Activated CD4-positive, alpha-beta memory T cell treated with anti-CD3 and anti-CD28 coated beads, Interleukin-2, amount 10 ng/mL, durations not matched to agents 7 days and 5 days (primary cell): ENCODE measurements at regions not wholly inside any gene's neighbourhood (a gene's known extent, or its start where the extent isn't known, plus 50 kb on each side); places are given as distances from the start of the nearest gene placed in this dataset.
"Not testable (repeated sequence)": the region's sequence is repeated elsewhere in the genome, so short reads cannot be mapped to it uniquely, and the experiment has no call there.

Source experiments
- CTCF ChIA-PET: fragments of 350-600 bp; sonication (Branson Sonifier 250); formaldehyde crosslinking; loops from one replicate; lab custom pipeline; 2021; ENCODE audit warnings: antibody characterized with exemption, inconsistent platforms; lab: Charles Lee
- POLR2A ChIA-PET: fragments of 350-600 bp; sonication (Branson Sonifier 250); formaldehyde crosslinking; loops from one replicate; lab custom pipeline; 2021; ENCODE audit warnings: antibody characterized with exemption; lab: Charles Lee
- DNase-seq: peaks from one replicate; pipeline ENCODE4 v3.0.0-alpha.2; 2020
- H3K27ac Mint-ChIP-seq: one replicate; pipeline ENCODE4 v1.8.0; 2021; ENCODE audit warnings: mild to moderate bottlenecking, mixed read lengths
- H3K27me3 Mint-ChIP-seq: one replicate; pipeline ENCODE4 v1.8.0; 2021; ENCODE audit warnings: mixed read lengths
- H3K36me3 Mint-ChIP-seq: one replicate; pipeline ENCODE4 v1.8.0; 2021; ENCODE audit warnings: low read depth, mixed read lengths
- H3K4me1 Mint-ChIP-seq: one replicate; pipeline ENCODE4 v1.8.0; 2021; ENCODE audit warnings: mixed read lengths
- H3K4me3 Mint-ChIP-seq: one replicate; pipeline ENCODE4 v1.8.0; 2021; ENCODE audit warnings: mild to moderate bottlenecking, mixed read lengths
- H3K9me3 Mint-ChIP-seq: one replicate; pipeline ENCODE4 v1.8.0; 2021; ENCODE audit warnings: mixed read lengths

- DNase-seq = no peak
- H3K4me1 Mint-ChIP-seq = no peaks in the 10 kb centered on the region
- H3K36me3 Mint-ChIP-seq = no peaks in the 10 kb centered on the region
- no peak overlapping the region for H3K4me3 Mint-ChIP-seq
- POLR2A ChIA-PET = no interaction called here
- CTCF ChIA-PET = no interaction called here
- H3K9me3 Mint-ChIP-seq = no peaks in the 10 kb centered on the region
- peaks cover 6% of the 10 kb centered on the region for H3K27me3 Mint-ChIP-seq
- no peak overlapping the region for H3K27ac Mint-ChIP-seq
These were observed 242.8 kb upstream of the VLDLR start for GRCh38 chr9:2378816-2379215.

DNA sequence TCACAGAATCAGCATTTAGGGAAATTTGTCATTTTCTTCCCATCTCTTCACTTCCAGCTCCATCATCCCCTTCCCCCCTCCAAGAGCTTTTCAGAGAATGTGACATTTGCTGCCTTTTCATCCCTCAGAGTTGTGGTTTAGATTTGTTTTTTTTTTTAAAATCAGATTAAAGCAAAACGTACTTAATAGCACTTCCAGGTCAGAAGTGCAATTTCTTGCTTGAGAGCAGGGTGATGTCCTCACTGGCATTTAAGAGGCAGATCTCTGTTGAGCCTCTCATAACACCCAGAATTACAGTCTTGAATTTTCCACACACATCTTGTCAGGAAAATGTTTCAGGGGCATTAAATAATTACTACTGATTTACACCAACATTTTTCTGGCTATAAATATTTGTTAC is 236.8 kb upstream of the VLDLR start:
- Mint-ChIP-seq H3K4me1 (no peaks in the 10 kb centered on the region), H3K4me3 (no peak overlapping the region), H3K9me3 (no peaks in the 10 kb centered on the region), H3K27ac (no peak overlapping the region), H3K36me3 (no peaks in the 10 kb centered on the region), H3K27me3 (peaks cover 2% of the 10 kb centered on the region)
- ChIA-PET POLR2A (no interaction called here), CTCF (no interaction called here)
- no peak for DNase-seq

GRCh38 chr9:2385746-2386145 is 235.8 kb upstream of the VLDLR start:
- no peak for DNase-seq
- ChIA-PET POLR2A (no interaction called here), CTCF (no interaction called here)
- Mint-ChIP-seq H3K9me3 (no peaks in the 10 kb centered on the region), H3K27me3 (peaks cover 2% of the 10 kb centered on the region), H3K36me3 (no peaks in the 10 kb centered on the region), H3K27ac (no peak overlapping the region), H3K4me3 (no peak overlapping the region), H3K4me1 (no peaks in the 10 kb centered on the region)

- H3K4me1 Mint-ChIP-seq = no peaks in the 10 kb centered on the region
- H3K27ac Mint-ChIP-seq = no peak overlapping the region
- H3K9me3 Mint-ChIP-seq = no peaks in the 10 kb centered on the region
- no peak for DNase-seq
- POLR2A ChIA-PET = no interaction called here
- CTCF ChIA-PET = no interaction called here
- no peaks in the 10 kb centered on the region for H3K36me3 Mint-ChIP-seq
- H3K27me3 Mint-ChIP-seq = peaks cover 2% of the 10 kb centered on the region
- no peak overlapping the region for H3K4me3 Mint-ChIP-seq
These were observed 235.0 kb upstream of the VLDLR start for GRCh38 chr9:2386566-2386965.

- Mint-ChIP-seq H3K27me3 (peaks cover 2% of the 10 kb centered on the region), H3K36me3 (no peaks in the 10 kb centered on the region), H3K27ac (no peak overlapping the region), H3K4me3 (no peak overlapping the region), H3K4me1 (no peaks in the 10 kb centered on the region), H3K9me3 (no peaks in the 10 kb centered on the region)
- CTCF ChIA-PET = no interaction called here
- DNase-seq = no peak
- POLR2A ChIA-PET = no interaction called here
These were observed 234.4 kb upstream of the VLDLR start for GRCh38 chr9:2387166-2387565.

DNA sequence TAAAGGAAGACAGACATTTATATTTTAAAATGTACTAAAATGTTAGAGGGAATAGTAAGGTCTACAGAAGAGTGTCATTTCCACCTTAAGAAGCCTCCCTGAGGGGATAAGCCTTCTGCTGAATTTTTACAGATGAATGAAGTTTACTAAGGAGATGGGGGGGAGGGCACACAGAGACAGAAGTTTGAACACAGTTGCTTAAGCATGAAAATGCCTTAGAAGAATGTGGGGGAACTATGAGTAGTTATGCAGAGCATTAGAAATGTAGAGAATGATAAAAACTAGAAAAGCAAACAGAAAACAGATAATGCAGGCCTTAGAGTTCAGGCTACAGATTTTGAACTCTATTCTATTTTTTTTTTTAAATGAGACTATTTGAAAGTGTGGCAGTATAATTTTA is 232.2 kb upstream of the VLDLR start:
- ChIA-PET CTCF (no interaction called here), POLR2A (no interaction called here)
- Mint-ChIP-seq H3K4me1 (no peaks in the 10 kb centered on the region), H3K4me3 (no peak overlapping the region), H3K36me3 (no peaks in the 10 kb centered on the region), H3K9me3 (no peaks in the 10 kb centered on the region), H3K27me3 (no peaks in the 10 kb centered on the region), H3K27ac (no peak overlapping the region)
- DNase-seq = no peak

DNA sequence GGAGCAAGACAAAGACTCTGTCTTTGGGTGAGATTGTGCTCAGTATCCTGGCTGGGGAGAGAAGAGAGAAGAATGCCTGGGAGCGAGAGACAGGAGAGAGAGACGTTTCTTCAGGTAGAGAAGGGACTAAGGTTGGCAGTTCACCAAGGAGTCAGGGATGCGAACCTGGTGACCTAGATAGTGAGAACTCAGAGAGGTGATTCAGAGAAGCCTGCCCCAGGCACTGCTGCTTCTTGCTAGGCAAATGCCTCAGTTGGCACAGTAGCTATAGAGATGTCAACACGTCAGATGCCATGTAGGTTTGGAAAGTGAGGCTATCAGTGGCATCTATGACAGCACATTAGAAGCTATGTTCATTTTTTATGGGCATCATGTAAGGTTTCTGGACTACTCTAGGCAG is 231.6 kb upstream of the VLDLR start:
- no peaks in the 10 kb centered on the region for H3K36me3 Mint-ChIP-seq
- no peak overlapping the region for H3K27ac Mint-ChIP-seq
- H3K4me3 Mint-ChIP-seq = no peak overlapping the region
- no peak for DNase-seq
- H3K9me3 Mint-ChIP-seq = no peaks in the 10 kb centered on the region
- H3K4me1 Mint-ChIP-seq = no peaks in the 10 kb centered on the region
- CTCF ChIA-PET = no interaction called here
- POLR2A ChIA-PET = no interaction called here
- no peaks in the 10 kb centered on the region for H3K27me3 Mint-ChIP-seq

- H3K36me3 Mint-ChIP-seq, H3K4me3 Mint-ChIP-seq, H3K27me3 Mint-ChIP-seq, POLR2A ChIA-PET, H3K4me1 Mint-ChIP-seq, CTCF ChIA-PET, DNase-seq, H3K9me3 Mint-ChIP-seq, H3K27ac Mint-ChIP-seq: not testable (repeated sequence)
These were observed 230.0 kb upstream of the VLDLR start for GRCh38 chr9:2391509-2392132.

DNA sequence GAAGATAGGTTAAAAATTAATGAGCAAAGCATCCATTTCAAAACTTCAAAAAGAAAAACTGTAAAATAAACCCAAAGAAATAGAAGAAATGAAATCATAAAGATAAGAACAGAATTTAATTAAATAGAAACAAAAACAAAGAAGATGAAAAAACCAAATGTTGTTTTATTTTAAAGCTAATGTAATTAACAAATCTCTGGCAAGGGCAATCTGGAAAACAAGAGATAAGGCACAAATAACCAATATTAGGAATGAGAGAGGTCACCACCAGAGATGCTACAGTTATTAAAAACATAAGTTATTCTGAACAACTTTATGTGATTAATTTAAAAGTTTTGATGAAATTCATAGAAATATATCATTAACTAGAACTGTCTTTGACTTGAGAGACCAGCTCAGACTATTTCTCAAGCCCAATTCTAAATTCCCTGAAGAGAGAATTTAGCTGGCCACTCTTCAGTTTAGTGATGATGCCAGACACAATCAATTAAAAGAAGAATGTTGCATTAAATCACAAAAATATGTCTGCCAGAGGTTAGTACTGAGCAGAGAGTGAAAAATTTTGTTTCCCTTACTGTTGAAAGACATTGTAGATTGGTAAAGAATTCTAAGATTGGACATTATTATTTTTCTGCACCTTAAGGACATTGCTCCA is 227.4 kb upstream of the VLDLR start:
- H3K27me3 Mint-ChIP-seq, H3K4me3 Mint-ChIP-seq, H3K4me1 Mint-ChIP-seq, POLR2A ChIA-PET, H3K27ac Mint-ChIP-seq, H3K36me3 Mint-ChIP-seq, CTCF ChIA-PET, H3K9me3 Mint-ChIP-seq, DNase-seq: not testable (repeated sequence)

GRCh38 chr9:2395814-2396612 is 225.6 kb upstream of the VLDLR start:
- H3K4me1 Mint-ChIP-seq = no peaks in the 10 kb centered on the region
- H3K9me3 Mint-ChIP-seq = no peaks in the 10 kb centered on the region
- POLR2A ChIA-PET = no interaction called here
- H3K4me3 Mint-ChIP-seq = no peak overlapping the region
- CTCF ChIA-PET = no interaction called here
- no peak overlapping the region for H3K27ac Mint-ChIP-seq
- DNase-seq = no peak
- peaks cover 2% of the 10 kb centered on the region for H3K27me3 Mint-ChIP-seq
- H3K36me3 Mint-ChIP-seq = no peaks in the 10 kb centered on the region

DNA sequence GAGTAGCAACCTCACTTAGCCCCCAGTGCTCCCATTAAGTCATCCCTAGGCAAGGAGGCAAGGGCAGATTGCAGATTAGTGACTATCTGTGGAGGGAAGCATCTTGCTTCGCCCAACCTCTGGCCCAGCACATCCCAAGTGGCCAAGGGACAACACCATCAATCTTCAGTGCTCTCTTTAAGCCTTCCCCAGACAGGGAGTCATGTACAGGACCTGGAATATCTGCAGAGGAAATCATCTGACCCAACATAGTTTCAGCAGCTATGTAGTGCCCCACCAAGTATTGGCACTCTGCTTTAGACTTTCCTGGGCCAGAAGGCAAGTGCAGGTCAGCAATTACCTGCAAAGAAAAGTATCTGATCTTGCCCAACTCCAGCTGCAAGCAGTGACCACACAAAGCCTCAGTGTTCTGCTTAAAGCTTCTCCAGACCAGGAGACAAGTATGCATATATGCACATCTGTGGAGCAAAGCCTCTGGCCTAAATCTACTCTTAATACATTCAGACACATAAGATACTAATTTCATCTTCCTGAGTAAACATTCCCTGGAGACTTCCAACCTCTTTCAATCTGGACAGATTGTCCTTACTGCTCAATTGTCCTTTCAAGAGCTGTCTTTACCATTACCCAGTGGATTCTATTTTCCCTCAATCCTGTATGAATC is 224.8 kb upstream of the VLDLR start:
- no peak for DNase-seq
- no peaks in the 10 kb centered on the region for H3K4me1 Mint-ChIP-seq
- H3K27me3 Mint-ChIP-seq = peaks cover 2% of the 10 kb centered on the region
- no peaks in the 10 kb centered on the region for H3K9me3 Mint-ChIP-seq
- H3K4me3 Mint-ChIP-seq = no peak overlapping the region
- H3K27ac Mint-ChIP-seq = no peak overlapping the region
- CTCF ChIA-PET = no interaction called here
- H3K36me3 Mint-ChIP-seq = no peaks in the 10 kb centered on the region
- POLR2A ChIA-PET = no interaction called here

GRCh38 chr9:2397875-2398274 is 223.7 kb upstream of the VLDLR start:
- POLR2A ChIA-PET, H3K27me3 Mint-ChIP-seq, H3K9me3 Mint-ChIP-seq, H3K4me3 Mint-ChIP-seq, H3K4me1 Mint-ChIP-seq, DNase-seq, H3K36me3 Mint-ChIP-seq, CTCF ChIA-PET, H3K27ac Mint-ChIP-seq: not testable (repeated sequence)

DNA sequence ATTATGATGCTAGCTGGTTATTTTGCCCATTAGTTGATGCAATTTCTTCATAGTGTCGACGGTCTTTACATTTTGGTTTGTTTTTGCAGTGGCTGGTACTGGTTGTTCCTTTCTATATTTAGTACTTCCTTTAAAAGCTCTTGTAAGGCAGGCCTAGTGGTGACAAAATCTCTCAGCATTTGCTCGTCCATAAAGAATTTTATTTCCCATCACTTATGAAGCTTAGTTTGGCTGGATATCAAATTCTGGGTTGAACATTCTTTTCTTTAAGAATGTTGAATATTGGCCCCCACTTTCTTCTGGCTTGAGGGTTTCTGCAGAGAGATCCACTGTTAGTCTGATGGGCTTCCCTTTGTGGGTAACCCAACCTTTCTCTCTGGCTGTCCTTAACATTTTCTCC is 219.8 kb upstream of the VLDLR start:
- CTCF ChIA-PET, H3K27ac Mint-ChIP-seq, H3K4me3 Mint-ChIP-seq, DNase-seq, H3K4me1 Mint-ChIP-seq, H3K27me3 Mint-ChIP-seq, H3K36me3 Mint-ChIP-seq, POLR2A ChIA-PET: not testable (repeated sequence)
- H3K9me3 Mint-ChIP-seq = peaks cover 11% of the 10 kb centered on the region
